NK-92 treated with Interleukin-12 subunit alpha and Interleukin-12 subunit beta, amount 100 ng/mL, for 24 hours (cell line): ENCODE measurements at regions not wholly inside any gene's neighbourhood (a gene's known extent, or its start where the extent isn't known, plus 50 kb on each side); places are given as distances from the start of the nearest gene placed in this dataset.
"Not testable (repeated sequence)": the region's sequence is repeated elsewhere in the genome, so short reads cannot be mapped to it uniquely, and the experiment has no call there.

Source experiments
- DNase-seq: peaks from one replicate; lab custom pipeline; 2025; lab: John Stamatoyannopoulos, UW

DNA sequence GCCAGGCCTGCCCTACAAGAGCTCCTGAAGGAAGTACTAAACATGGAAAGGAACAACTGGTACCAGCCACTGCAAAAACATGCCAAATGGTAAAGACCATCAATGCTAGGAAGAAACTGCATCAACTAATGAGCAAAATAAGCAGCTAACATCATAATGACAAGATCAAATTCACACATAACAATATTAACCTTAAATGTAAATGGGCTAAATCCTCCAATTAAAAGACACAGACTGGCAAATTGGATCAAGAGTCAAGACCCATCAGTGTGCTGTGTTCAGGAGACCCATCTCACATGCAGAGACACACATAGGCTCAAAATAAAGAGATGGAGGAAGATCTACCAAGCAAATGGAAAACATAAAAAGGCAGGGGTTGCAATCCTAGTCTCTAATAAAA, 119.0 kb upstream of the CARMIL1 start:
- not testable (repeated sequence) for DNase-seq

DNA sequence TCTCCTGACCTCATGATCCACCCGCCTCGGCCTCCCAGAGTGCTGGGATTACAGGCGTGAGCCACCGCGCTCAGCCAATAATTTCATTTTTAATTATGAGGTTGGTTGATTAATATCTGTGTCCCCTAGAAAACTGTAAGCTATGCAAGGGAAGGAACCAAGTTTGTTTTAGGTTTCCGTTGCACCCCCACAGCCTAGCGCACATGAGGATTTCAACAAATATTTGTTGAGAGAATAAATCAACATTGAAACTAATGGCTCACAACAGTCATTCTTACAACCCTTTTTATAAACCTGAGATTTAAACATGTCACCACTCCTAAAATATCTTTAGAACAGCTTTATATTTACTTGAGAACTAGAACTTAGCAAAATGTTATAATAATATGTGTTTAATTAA, 114.0 kb upstream of the CARMIL1 start:
- no peak for DNase-seq

DNA sequence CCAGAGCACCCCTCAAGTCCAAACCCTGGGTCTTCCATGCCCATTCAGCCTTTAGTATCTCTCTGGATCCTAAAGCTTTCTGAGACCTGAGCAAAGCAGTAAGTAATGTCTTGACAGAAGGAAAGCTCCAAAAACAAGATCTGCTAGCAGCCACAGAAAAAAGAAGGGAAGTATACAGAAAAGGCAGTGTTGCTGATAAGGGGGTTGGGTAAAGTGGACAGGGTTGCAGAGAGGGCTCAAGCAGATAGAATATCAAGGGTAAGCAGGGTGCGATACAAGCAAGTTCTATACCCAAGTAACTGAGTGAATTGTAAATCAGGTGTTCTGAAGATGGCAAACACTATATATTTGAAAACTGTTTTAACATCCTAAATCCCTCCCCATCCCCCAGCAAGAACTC, 113.4 kb upstream of the CARMIL1 start:
- DNase-seq: no peak

DNA sequence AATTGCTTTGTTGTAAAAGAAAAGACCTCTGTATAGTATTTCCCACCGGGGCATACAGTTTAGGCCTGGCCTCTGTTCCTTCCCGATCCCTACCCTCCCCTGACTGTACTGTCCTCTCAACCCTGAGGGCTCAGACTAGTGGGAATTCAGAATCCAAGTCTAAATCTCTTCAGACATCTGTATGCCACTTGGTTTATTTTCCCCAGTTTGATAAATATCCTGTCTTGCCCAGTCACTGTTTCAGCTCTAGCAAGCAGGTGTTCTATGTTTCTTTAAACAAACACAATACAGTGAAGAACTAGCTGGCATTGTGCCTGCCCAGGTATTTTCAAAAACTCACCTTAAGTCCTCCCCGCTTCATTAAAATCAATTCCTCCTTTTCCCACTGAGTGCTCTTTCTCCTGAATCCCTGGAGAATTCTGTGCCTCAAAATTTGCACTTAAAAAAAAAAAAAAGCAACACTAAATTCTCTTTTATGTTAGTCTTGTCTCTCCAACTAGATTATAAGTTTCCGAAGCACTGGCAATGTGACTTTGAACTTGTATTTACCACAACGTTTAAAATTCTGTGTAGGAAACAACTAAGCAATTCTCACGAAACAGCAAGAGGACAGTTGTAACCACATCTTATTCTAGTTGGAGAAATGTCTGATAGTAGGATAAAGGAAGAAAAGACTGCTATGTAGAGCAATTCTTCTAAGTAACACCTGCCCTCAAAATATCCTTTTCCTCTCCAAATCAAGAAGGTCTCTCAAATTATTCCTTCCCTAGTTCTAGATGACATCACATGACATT, 112.0 kb upstream of the CARMIL1 start:
- DNase-seq: no peak

DNA sequence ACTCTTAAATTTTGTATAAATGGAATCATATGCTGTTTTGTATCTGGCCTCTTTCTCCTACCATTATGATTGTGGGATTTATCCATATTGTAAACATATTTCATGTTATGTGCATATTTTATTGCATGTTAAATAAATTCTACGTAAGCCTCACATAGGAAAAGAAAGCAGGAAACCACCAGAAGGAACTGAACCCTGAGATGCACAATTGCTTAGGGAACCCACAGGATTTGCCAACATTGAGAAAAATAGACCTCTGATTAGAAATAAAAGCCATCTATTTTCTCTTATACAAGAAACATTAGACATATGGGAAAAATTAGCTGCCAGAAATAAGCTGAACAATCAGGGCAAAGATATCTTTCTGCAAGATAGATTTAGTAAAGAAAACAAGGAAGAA, 111.2 kb upstream of the CARMIL1 start:
- no peak for DNase-seq

DNA sequence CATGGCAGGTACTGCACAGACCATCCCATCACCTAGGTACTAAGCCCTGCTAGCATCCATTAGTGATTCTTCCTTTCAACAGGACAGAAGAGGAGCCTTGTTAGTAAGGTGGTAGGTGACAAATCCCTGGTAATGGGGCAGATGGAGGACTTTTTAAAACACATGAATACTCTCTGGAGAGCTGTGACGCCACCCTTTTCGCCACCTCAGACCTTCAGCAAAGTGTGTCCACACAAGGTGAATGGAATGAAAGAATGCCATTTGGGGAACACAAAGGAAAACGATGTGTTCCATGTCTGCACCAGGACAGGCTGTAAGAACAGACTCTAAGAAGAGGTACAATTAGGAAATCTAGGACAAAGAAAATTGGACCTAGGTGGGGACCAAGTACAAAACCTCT, 110.5 kb upstream of the CARMIL1 start:
- DNase-seq: no peak

DNA sequence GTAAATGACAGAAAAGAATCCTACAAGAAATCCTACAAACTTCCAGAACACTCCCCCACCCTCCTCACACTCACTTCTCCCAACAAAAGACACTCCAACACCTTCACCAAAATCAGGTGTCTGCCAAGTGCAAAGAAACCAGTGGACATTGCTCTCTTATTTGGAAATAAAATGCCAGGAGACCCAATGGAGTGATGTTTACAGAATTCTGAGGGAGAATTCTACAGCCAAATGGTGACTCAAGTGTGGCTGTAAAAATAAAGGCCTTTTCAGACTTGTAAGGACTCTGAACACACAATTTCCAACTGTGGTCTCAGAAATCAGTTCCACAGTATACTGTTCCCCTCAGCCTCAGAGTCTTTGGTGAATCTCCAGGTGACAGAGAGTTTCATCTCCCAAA, 109.6 kb upstream of the CARMIL1 start:
- DNase-seq: no peak

DNA sequence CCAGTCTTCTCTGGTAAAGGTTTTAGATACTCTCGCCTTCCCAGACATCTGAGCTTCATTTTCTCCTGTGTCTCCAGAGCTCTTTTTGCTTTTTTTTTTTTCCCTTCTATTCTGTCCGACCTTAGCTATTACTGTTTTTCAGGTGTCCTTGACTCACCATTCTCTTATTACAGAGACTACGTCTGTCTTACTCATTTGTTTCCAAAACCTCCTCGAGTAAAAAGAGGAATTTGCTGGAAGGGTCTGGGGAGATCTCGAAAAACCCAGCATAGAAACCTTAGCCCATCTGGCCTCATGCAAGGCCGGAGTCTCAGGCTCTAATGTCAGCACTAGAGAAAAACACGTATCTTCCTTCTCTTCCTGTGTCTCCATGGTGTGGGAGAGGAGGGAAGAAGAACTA, 109.2 kb upstream of the CARMIL1 start:
- no peak for DNase-seq

DNA sequence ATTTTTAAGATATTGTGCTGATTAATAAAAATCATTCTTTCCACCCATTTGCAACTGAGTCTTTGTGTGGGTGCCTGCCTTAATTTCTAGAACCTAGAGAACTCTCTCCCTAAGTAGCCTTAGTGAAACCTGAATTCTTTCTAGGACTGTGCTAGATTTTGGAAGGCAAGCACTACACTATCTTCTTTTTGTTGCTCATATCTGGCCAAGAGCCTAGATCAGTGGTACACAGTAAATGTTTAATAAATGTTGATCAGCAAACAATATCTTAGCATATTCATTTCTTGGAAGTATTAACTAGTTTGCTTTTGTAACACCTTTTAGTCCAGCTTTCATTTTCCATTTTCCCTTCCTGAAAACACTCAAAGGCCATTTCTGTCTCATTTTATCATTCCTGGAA, 108.5 kb upstream of the CARMIL1 start:
- DNase-seq: no peak

DNA sequence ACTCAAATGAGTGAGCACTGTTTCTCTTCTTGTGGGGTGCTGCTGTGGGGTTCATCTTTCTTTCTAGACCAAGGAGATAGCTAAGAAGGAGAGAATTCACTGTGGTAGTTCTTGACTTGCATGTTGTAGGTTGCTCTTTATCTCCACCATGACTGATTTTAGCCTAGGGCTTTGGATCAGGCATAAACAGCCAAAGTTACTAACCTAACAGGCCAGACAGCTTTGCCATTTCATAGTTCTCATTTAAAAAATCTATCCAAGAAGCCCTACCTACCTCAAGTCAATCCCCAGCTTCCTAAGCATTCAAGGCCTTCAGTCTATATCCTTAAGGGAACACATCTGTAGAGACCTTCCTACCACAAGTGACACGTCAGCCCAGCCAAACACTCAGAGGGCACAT, 107.9 kb upstream of the CARMIL1 start:
- no peak for DNase-seq

DNA sequence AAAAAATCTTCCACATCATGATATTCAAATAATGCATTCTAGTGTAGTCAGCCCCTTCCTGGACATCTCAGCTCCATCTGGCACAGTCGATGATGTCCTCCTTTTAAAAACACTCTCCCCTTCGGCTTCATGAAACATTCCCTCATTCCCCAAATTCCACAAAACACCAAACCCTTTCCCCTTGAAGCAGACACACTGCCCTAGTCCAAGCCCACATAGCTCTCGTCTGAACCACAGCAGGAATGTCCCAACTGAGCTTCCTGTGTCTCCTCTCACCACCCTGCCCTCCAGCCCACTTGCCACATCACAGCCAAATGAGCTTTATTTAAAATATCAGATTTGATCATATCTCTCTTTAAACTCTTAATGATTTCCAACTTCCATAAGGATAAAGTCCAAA, 106.4 kb upstream of the CARMIL1 start:
- DNase-seq: no peak

DNA sequence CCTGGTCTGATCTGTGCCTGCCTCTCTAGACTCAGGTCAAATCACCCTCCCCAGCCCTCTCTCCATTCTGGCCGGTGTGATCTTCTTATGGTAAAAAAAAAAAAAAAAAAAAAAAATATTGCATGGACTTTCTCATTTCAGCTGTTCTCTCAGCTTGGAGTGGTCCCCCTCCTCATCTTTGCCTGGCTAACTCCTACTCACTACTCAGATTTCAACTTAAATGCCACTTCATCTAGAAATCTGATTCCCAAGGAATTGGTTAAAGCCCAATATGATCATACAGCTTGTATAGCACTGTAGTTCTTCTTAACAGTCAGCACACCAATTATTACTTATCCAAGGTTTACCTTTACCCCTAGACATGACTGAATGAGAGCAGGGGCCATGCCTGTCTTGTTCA, 105.9 kb upstream of the CARMIL1 start:
- DNase-seq: no peak

DNA sequence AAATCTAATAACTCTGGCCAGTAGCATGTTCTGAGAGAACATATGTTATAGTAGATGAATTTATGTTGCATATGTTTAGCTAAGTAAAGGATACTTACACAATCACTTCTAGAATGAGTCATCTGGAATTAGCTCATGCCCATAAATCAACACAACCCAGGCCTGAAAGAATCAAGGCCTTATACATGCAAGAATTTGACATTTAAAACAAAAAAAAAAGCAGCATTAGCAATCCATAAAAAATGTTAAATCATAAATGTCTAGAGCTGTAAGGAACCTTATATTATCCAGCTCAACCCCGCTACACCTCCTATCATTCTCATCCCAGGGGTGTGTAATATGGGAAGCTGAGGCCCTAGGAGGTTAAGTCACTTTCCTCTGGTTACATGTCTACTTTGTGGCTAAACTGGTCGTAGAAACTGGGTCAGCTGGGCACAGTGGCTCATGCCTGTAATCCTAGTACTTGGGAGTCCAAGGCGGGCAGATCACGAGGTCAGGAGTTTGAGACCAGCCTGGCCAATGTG, 105.2 kb upstream of the CARMIL1 start:
- peak; percentile 18 for DNase-seq

DNA sequence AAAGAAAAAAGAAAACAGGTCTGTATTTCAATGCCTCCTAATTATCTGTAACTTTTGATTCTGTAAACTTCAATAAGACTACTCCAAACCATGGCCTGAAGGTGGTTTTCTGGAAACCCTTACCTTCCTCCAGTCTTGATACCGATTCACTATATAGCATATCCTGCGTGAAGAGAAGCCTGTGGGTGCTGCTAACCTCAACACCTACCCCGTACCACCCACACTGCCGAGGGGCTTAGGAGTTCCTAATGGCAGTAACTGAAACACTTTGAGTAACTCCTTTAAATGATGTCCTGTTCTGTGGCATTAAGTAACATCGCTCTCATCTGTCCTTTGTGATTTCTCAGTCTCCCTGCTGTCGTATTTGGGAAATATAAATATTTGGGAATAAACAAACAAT, 104.5 kb upstream of the CARMIL1 start:
- DNase-seq: no peak

DNA sequence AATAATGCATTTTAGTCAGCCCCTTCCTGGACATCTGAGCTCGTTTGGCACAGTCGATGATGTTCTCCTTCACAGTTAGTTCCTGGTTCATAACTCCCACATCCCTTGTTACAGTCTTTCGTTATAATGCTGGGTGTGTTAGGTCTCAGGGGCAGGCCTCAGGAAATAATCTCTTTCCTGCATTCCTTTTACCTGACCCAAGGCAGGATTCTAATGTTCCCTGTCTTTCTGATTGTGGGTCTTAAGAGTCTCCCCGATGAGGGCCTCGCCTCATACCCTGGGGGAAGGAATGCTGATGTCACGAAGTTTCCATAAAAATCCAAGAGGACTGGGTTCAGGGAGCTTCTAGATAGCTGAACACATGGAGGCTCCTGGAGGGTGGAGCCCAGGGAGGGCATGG, 104.0 kb upstream of the CARMIL1 start:
- DNase-seq: no peak

DNA sequence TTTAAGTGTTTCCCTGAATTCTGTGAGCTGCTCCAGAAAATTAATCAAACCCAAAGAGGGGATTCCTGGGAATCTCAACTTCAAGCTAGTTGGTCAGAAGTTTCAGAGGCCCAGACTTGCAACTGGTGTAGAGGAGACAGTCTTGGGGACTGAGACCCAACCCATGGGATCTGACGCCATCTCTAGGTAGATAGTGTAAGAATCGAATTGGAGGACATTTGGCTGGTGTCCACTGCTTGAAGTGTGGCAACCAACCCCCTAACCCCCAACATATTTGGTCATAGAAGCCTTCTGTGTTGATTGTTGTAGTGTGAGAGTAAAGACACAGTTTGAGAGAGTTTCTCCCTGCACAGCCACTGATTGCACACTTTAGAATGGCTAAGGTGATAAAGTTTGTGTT, 103.5 kb upstream of the CARMIL1 start:
- DNase-seq: no peak

DNA sequence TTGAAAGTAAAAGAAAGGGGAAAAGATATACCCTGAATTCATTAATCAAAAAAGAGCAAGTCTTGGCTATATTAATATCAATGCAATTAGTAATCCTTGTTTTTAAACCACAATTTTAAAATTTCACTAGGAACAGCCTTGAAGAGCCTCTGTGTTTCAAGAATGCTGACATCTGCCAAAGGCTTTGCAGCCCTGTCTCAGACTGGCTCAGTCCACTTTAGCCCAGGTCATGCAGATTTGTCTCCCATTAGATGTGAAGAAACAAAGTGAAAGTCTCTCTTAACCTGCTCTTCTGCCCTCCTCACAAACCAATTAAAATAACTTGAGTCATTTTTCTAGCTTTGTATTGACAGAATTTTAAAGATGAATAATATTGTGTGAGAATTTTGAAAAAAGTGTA, 102.7 kb upstream of the CARMIL1 start:
- no peak for DNase-seq

DNA sequence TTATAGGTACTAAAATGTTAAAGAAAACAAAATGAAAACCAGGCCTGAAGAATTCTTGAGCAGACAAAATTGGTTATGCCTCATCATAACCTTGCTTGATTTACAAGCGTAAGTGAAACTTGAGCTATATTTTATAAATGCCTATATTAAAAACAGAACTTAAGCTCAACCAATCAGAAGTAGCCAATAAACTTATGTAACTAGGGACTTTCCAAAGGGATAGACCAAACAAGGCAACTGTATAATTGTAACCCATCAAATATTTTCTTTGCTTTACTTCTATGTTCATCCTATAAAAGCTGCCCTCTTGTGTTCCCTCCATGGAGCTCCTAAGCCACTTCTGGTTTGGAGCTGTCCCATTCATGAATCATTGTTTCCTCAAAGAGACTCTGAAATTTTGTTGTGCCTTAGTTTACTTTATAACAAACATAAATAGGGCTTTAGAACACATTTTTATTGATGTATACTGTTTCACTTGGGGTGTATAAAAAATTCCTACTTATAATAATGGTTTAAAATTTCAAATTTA, 101.6 kb upstream of the CARMIL1 start:
- no peak for DNase-seq

DNA sequence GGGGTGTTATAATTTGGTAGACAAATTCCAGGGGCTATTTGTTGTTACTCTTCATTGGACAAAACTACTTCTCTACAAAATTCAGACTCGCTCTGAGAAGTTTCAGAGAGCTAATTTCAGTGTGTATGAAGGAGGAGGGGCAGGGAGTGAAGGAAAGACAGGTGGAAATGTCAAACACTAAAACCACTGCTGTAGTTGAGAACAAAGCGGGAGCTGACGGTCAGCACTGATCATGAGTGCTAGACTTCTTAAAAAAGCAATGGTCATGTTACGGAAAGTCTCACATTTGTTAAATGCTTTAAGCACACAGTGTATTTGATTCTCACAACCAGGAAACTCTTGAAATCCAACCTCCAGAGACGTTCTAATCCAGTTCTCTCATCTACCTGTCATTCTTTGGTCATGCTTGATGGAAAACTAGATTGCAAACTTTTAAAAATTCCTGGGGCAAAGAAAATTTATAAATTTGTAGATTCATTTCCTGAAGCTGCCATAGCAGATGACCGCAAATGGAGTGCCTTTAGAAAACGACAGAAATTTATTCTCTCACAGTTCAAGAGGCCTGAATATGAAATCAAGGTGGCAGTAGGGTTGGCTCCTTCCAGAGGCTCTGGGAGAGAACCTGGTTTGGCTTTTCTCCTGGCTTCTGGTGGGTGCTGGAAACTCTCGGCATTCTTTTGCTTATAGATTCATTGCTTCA, 100.7 kb upstream of the CARMIL1 start:
- DNase-seq: no peak

DNA sequence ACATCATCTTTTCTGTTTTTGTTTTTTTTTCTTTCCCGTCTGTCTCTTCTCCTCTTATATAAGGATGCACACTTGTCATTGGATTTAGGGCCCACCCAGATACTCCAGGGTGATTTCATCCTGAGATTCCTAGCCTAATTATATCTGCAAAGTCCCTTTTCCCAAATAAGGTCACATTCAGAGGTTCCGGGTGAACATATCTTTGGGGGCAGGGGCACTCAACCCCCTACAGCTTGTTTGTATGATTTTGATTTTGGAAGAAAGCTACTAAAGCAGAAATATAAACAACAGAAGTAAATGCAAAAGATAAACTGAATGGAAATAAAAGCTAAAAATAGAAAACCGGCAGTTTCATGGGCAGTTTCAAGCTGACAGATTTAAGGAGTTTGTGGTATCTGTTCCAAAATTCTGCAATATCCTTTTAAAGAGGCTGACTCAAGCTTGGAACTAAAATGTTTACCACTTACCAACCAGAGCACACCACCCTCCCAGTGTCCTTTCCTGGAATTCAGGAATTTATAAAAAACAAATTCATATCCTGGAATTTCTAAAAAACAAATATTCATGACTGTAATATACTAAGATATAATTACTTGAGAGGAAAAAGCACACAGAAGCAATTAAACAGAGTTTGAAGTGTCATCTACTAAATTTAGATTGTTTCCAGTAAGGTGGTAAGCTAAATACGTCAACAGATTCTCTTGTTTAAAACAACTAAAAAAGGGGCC, 100.0 kb upstream of the CARMIL1 start:
- no peak for DNase-seq

DNA sequence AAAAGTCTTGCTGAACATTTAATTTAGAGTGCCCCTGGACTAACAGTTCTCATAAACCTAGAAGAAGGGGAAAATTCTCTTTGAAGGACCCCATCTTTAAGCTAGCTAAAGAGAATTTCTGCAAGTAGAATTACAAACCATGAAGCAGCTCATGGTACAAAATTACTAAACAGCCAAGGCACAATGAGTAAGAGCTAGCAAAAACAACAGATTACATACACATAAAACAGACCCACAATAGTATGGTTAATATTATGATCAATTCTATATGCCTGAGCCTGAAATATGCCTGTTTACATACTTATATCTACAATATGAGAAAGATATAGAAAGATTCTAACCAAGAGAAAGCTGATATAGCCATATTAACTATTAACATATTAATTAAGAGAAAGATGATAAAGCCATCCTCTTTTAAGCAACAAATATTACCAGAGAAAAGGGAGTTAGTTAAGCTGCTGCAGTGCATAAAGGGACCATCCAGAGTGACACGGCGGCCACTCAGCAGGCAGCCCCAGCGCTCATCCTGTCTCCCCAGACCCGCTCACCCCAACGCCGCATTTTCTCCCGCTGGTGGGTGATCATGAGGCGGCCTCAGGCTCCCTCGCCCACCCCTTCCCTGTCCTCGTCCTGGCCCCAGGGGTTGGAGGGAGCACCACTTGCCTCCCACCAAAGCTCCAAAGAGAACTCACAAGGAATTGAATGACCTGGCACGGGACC, 98.4 kb upstream of the CARMIL1 start:
- no peak for DNase-seq

DNA sequence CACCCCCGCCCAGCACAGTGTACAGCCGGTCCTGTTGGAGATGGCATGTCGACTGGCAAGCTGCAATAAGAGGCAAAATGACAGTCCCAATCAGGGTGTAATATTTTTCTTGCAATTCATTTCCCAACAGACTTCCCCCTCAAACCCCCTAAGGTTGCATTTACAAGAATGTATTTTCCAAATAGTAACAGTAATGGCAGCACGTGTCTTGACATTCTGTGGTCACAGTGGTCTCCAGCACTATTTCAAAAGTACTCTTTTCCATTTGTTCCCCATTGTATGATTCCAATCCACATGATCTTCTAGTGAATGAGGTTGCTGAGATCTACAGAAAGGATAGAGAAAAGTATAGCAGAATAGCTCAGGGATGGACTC, 97.8 kb upstream of the CARMIL1 start:
- no peak for DNase-seq
